Heart left ventricle (tissue), 16 donors: ENCODE measurements at regions not wholly inside any gene's neighbourhood (a gene's known extent, or its start where the extent isn't known, plus 50 kb on each side); places are given as distances from the start of the nearest gene placed in this dataset.

ENCODE experiments used
- ATAC-seq, 4 donors: fragments of 200-7000 bp; cut with Tn5 transposase; one replicate each; pipeline ENCODE4 v1.9.1; 2020 to 2022; ENCODE audit warnings: moderate library complexity in 4 of 4, mild to moderate bottlenecking in 3 of 4, moderate number of reproducible peaks in 1 of 4
- DNase-seq, 5 donors: peaks; one replicate each; pipeline ENCODE4 v3.0.0-alpha.2; 2020
- H3K27ac ChIP-seq, 12 donors: fragments of 200-600 bp; sonication (generic) in 4 of 12; one replicate each; pipeline versions ENCODE4 v1.5.0 to v1.8.0; 2016 to 2022; ENCODE audit warnings: mild to moderate bottlenecking in 2 of 12
- H3K27me3 ChIP-seq, 9 donors: fragments of 200-600 bp; sonication (generic) in 2 of 9; one replicate each; pipeline versions ENCODE4 v1.5.1 to v1.8.0; 2016 to 2022; ENCODE audit warnings: mild to moderate bottlenecking in 3 of 9
- H3K36me3 ChIP-seq, 9 donors: fragments of 200-600 bp; sonication (generic) in 2 of 9; one replicate each; pipeline versions ENCODE4 v1.5.0 to v1.8.0; 2018 to 2022; ENCODE audit warnings: mild to moderate bottlenecking in 2 of 9
- H3K4me1 ChIP-seq, 12 donors: fragments of 200-600 bp; sonication (generic) in 4 of 12; one replicate each; pipeline versions ENCODE4 v1.5.0 to v1.8.0; 2016 to 2022; ENCODE audit warnings: mild to moderate bottlenecking in 3 of 12
- H3K4me3 ChIP-seq, 12 donors: fragments of 200-600 bp; sonication (generic) in 4 of 12; one replicate each; pipeline versions ENCODE4 v1.5.0 to v1.8.0; 2017 to 2022; ENCODE audit warnings: mild to moderate bottlenecking in 9 of 12, moderate library complexity in 4 of 12
- H3K9me3 ChIP-seq, 12 donors: fragments of 200-600 bp; sonication (generic) in 4 of 12; one replicate each; pipeline versions ENCODE4 v1.5.0 to v1.8.0; 2016 to 2022; ENCODE audit warnings: mild to moderate bottlenecking in 1 of 12
- POLR2A ChIP-seq, 2 donors: fragments of 450-650 bp; IDR thresholded peaks; one replicate each; pipeline ENCODE4 v1.6.1; 2017; ENCODE audit warnings: antibody characterized with exemption in 2 of 2, mild to moderate bottlenecking in 2 of 2, moderate library complexity in 2 of 2
- WGBS, 4 donors: extraction: QIAGEN DNeasy Blood & Tissue Kit in 2 of 4; methylation state at CpG; one replicate each; pipeline versions ENCODE4 v1.1.5 to v1.1.7; 2013 to 2018; 5-methylcytosine and 5-hydroxymethylcytosine counted together
- intact Hi-C, 10 donors: fragments of 100-400 bp; cut with DNase I; formaldehyde crosslinking; loops; one replicate each; pipeline versions ENCODE4 v1.11.1 to v1.14.2; 2022
- TF ChIP-seq, protein P1 (sequence below), 12 donors: fragments of 200-600 bp; sonication (generic) in 4 of 12; IDR thresholded peaks; one replicate each; pipeline versions ENCODE4 v1.5.0 to v1.8.0; 2018 to 2022; ENCODE audit warnings: antibody characterized with exemption in 12 of 12, mild to moderate bottlenecking in 5 of 12
- donor health status: ischemic (EF 13 %, LVEDD 7.1; RV severe dilation, severe dysfunction).
- donor health status: healthy with polysubstance abuse.
- donor health status: DM: no; HTN: yes; CAD: no.
- donor health status: DM: no; HTN: no; CAD: no.
- donor health status: ischemic (EF 25% LVEDD 6.9; RV normal size, moderate dysfunction).
- donor health status: ischemic (EF 25% LVEDD 5.7; RV mildly dilated, moderate dysfunction).
- donor health status: healthy.
- donor health status: DM: yes; HTN: yes; CAD: no.
- donor health status: ischemic (EF 35%, LVEDD 5.7; RV mildly dilated, moderate dysfunction).
- donor health status: nonischemic (EF 11% LVEDD 7.7; RV severe dilation, severe dysfunction).
- donor health status: DM: yes; HTN: yes; CAD: no.
- donor health status: PGD.
- donor health status: ischemic (EF 29% LVEDD 5.4; RV normal size, mild dysfunction).
- donor health status: nonischemic (EF 23%, LVEDD 6.1; RV moderate dilation, normal function).

GRCh38 chr12:123038966-123039365, 58.5 kb downstream of the ARL6IP4 start:
- DNase-seq (no peak), ATAC-seq (no peak)
- Histone ChIP-seq H3K9me3 (no peaks in the 10 kb centered on the region), H3K4me1 (peaks cover 2 to 32% (median 15%) of the 10 kb centered on the region in 12 donors), H3K27me3 (no peaks in the 10 kb centered on the region), H3K4me3 (no peak overlapping the region), H3K36me3 (peaks cover 0 to 5% (median 3%) of the 10 kb centered on the region in 9 donors), H3K27ac (no peak overlapping the region)
- TF ChIP-seq, protein P1, sequence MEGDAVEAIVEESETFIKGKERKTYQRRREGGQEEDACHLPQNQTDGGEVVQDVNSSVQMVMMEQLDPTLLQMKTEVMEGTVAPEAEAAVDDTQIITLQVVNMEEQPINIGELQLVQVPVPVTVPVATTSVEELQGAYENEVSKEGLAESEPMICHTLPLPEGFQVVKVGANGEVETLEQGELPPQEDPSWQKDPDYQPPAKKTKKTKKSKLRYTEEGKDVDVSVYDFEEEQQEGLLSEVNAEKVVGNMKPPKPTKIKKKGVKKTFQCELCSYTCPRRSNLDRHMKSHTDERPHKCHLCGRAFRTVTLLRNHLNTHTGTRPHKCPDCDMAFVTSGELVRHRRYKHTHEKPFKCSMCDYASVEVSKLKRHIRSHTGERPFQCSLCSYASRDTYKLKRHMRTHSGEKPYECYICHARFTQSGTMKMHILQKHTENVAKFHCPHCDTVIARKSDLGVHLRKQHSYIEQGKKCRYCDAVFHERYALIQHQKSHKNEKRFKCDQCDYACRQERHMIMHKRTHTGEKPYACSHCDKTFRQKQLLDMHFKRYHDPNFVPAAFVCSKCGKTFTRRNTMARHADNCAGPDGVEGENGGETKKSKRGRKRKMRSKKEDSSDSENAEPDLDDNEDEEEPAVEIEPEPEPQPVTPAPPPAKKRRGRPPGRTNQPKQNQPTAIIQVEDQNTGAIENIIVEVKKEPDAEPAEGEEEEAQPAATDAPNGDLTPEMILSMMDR (IDR thresholded peaks at IDR 0.05), result no peak
- no peak for TF ChIP-seq POLR2A (IDR thresholded peaks at IDR 0.05)
- WGBS, 4 donors, result 94 to 95% (median 95%) methylated on average over 6 of the region's 6 CpGs
- intact Hi-C loops, result no loop called here

DNA sequence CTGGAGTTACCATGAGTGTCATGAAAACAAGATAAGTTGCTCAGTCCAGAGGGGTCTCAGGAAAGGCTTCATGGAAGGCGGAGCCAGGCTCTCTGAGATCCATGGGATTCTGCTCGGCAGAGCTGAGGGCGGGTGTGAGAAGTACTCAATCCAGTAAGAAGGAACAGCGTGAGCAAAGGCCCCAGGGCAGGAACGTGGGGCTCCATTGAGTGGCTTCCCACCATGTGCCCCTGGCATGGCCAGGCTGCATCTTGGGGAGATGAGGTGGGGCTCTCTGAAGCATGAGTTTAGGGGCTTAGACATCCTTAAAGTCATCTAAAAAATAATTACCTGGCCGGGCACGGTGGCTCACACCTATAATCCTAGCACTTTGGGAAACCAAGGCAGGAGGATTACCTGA, 58.0 kb downstream of the ARL6IP4 start:
- no peak for TF ChIP-seq POLR2A (IDR thresholded peaks at IDR 0.05)
- TF ChIP-seq, protein P1 (IDR thresholded peaks at IDR 0.05), result no peak
- Histone ChIP-seq H3K4me3 (no peak overlapping the region), H3K4me1 (peaks cover 0 to 28% (median 12%) of the 10 kb centered on the region in 12 donors), H3K36me3 (peaks cover 0 to 9% (median 8%) of the 10 kb centered on the region in 9 donors), H3K27ac (no peak overlapping the region), H3K9me3 (no peaks in the 10 kb centered on the region), H3K27me3 (no peaks in the 10 kb centered on the region)
- DNase-seq (no peak), ATAC-seq (no peak)
- intact Hi-C loops, result no loop called here
- 84 to 93% (median 89%) methylated on average over 7 of the region's 7 CpGs for WGBS, 4 donors

GRCh38 chr12:123037791-123038190, 57.3 kb downstream of the ARL6IP4 start:
- WGBS, 4 donors, result 87 to 91% (median 90%) methylated on average over 3 to 6 of the region's 6 CpGs
- peaks cover 0 to 16% (median 13%) of the 10 kb centered on the region in 9 donors for H3K36me3 ChIP-seq
- TF ChIP-seq, protein P1 (IDR thresholded peaks at IDR 0.05), result no peak
- TF ChIP-seq POLR2A (IDR thresholded peaks at IDR 0.05), result no peak
- no peak for ATAC-seq
- H3K27me3 ChIP-seq, result no peaks in the 10 kb centered on the region
- no peak overlapping the region for H3K27ac ChIP-seq
- H3K4me1 ChIP-seq, result peaks cover 0 to 21% (median 9%) of the 10 kb centered on the region in 12 donors
- DNase-seq, result no peak
- H3K9me3 ChIP-seq, result no peaks in the 10 kb centered on the region
- intact Hi-C loops, result no loop called here
- H3K4me3 ChIP-seq, result no peak overlapping the region

- H3K4me3 ChIP-seq, result no peak overlapping the region
- no peaks in the 10 kb centered on the region for H3K27me3 ChIP-seq
- DNase-seq, result no peak
- 76 to 87% (median 87%) methylated on average over 4 of the region's 4 CpGs for WGBS, 4 donors
- intact Hi-C loops, result no loop called here
- H3K36me3 ChIP-seq, result peaks cover 0 to 26% (median 16%) of the 10 kb centered on the region in 9 donors
- TF ChIP-seq, protein P1 (IDR thresholded peaks at IDR 0.05), result no peak
- TF ChIP-seq POLR2A (IDR thresholded peaks at IDR 0.05), result no peak
- H3K9me3 ChIP-seq, result no peaks in the 10 kb centered on the region
- no peak overlapping the region for H3K27ac ChIP-seq
- H3K4me1 ChIP-seq, result peaks cover 0 to 16% (median 4%) of the 10 kb centered on the region in 12 donors
- no peak for ATAC-seq
Measured at GRCh38 chr12:123036466-123037285, 56.2 kb downstream of the ARL6IP4 start.
